ENCODE measurements at regions not wholly inside any gene's neighbourhood (a gene's known extent, or its start where the extent isn't known, plus 50 kb on each side); places are given as distances from the start of the nearest gene placed in this dataset.

DNA sequence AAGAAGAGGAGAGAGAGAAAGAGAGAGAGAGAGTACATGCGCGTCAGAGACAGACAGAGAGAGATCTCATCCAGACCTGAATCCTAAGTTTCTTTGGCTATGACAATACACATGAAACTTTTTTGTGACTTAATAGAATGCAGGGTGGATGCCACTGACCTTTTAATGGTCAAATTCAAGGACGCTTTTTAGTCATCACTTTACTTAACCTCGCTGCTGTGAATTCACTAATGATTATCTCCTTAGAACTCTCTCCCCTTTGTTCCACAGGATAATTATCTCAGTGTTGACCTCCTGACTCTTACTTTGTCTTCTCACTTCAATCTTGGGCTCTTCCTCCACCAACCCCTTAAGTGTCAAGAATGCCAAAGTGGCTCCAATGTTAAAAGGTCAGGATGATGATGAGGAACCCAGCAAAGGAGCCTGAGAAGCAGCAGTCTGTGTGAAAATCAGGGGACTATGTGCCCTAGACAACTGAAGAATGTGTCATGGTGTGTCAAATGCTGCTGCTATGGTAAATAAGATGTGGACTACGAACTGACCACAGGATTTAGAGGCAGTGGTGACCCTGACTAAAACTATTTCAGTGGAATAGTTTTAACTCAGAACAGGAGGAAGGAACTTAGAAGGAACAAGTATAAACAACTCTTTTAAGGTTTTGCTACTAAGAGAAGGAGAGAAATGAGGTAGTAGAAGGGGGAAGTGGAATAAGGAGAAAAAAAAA, 382.1 kb downstream of the ZEB2 start:
- TF ChIP-seq CTCF (IDR thresholded peaks at IDR 0.05; ENCODE audit: unreplicated experiment) = no peak
- no peak for DNase-seq (ENCODE audit: low spot score, unreplicated experiment)
- Mint-ChIP-seq H3K27me3 (no peaks in the 10 kb centered on the region), H3K27ac (no peak overlapping the region), H3K36me3 (ENCODE audit: insufficient read depth) (no peaks in the 10 kb centered on the region), H3K4me1 (ENCODE audit: low read depth) (no peaks in the 10 kb centered on the region), H3K9me3 (ENCODE audit: low read depth) (no peaks in the 10 kb centered on the region), H3K4me3 (ENCODE audit: low read depth) (no peak overlapping the region)

GRCh38 chr2:144137272-144137671, 382.6 kb downstream of the ZEB2 start:
- no peaks in the 10 kb centered on the region for H3K36me3 Mint-ChIP-seq (ENCODE audit: insufficient read depth)
- H3K27me3 Mint-ChIP-seq = no peaks in the 10 kb centered on the region
- no peak overlapping the region for H3K4me3 Mint-ChIP-seq (ENCODE audit: low read depth)
- no peaks in the 10 kb centered on the region for H3K9me3 Mint-ChIP-seq (ENCODE audit: low read depth)
- no peak overlapping the region for H3K27ac Mint-ChIP-seq
- TF ChIP-seq CTCF (IDR thresholded peaks at IDR 0.05; ENCODE audit: unreplicated experiment) = no peak
- no peak for DNase-seq (ENCODE audit: low spot score, unreplicated experiment)
- no peaks in the 10 kb centered on the region for H3K4me1 Mint-ChIP-seq (ENCODE audit: low read depth)

- H3K27me3 Mint-ChIP-seq = no peaks in the 10 kb centered on the region
- H3K36me3 Mint-ChIP-seq (ENCODE audit: insufficient read depth) = no peaks in the 10 kb centered on the region
- no peak for TF ChIP-seq CTCF (IDR thresholded peaks at IDR 0.05; ENCODE audit: unreplicated experiment)
- no peaks in the 10 kb centered on the region for H3K9me3 Mint-ChIP-seq (ENCODE audit: low read depth)
- no peak for DNase-seq (ENCODE audit: low spot score, unreplicated experiment)
- H3K27ac Mint-ChIP-seq = no peak overlapping the region
- H3K4me1 Mint-ChIP-seq (ENCODE audit: low read depth) = no peaks in the 10 kb centered on the region
- H3K4me3 Mint-ChIP-seq (ENCODE audit: low read depth) = no peak overlapping the region
These were observed 383.5 kb downstream of the ZEB2 start for GRCh38 chr2:144136297-144137010.

GRCh38 chr2:144133936-144134665, 385.8 kb downstream of the ZEB2 start:
- H3K4me3 Mint-ChIP-seq (ENCODE audit: low read depth) = no peak overlapping the region
- H3K36me3 Mint-ChIP-seq (ENCODE audit: insufficient read depth) = no peaks in the 10 kb centered on the region
- H3K27ac Mint-ChIP-seq = no peak overlapping the region
- no peaks in the 10 kb centered on the region for H3K27me3 Mint-ChIP-seq
- DNase-seq (ENCODE audit: low spot score, unreplicated experiment) = no peak
- no peaks in the 10 kb centered on the region for H3K4me1 Mint-ChIP-seq (ENCODE audit: low read depth)
- no peaks in the 10 kb centered on the region for H3K9me3 Mint-ChIP-seq (ENCODE audit: low read depth)
- TF ChIP-seq CTCF (IDR thresholded peaks at IDR 0.05; ENCODE audit: unreplicated experiment) = no peak

DNA sequence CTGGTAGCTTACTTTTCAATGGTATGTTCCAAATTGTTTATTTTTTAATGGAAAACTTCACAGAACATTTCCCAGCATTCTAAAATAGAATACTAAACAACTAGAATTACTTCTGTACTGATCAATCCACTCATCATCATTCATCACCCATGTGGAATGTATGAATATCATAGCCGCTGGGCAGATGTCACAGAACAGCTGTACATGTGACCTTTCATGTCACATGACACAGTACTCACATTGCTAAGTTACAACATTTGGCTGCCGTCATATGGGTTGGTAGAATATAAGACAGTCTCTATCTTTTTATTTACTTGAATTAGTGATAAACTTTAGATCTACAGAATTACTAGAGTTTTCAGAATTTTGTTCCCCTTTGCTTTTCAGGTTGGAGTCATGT, 387.6 kb downstream of the ZEB2 start:
- Mint-ChIP-seq H3K4me3 (ENCODE audit: low read depth) (no peak overlapping the region), H3K4me1 (ENCODE audit: low read depth) (no peaks in the 10 kb centered on the region), H3K27me3 (no peaks in the 10 kb centered on the region), H3K9me3 (ENCODE audit: low read depth) (no peaks in the 10 kb centered on the region), H3K36me3 (ENCODE audit: insufficient read depth) (no peaks in the 10 kb centered on the region), H3K27ac (no peak overlapping the region)
- TF ChIP-seq CTCF (IDR thresholded peaks at IDR 0.05; ENCODE audit: unreplicated experiment) = no peak
- no peak for DNase-seq (ENCODE audit: low spot score, unreplicated experiment)

All from progenitor cell of endocrine pancreas (in vitro differentiated cells).